ENCODE measurements at regions not wholly inside any gene's neighbourhood (a gene's known extent, or its start where the extent isn't known, plus 50 kb on each side); places are given as distances from the start of the nearest gene placed in this dataset.

DNA sequence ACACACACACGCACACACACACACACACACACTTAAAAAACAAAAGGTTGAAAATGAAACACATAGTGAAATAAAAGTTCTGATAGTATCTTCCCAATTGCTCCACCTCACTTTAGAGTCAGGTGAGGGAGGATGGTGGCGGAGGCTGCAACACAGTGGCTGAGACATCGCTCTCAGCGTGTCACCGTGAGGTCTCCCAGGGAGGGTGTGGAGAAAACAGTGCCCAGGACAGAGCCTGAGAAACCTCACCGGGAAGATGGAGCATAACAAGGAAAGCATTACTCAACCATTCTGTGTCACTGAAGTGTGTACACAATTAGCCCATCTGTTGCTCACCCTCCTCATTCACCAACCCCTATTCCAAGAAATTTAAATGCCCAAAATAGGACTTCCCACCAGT is 111.4 kb upstream of the USP29 start:
- TF ChIP-seq POLR2AphosphoS5 (IDR thresholded peaks at IDR 0.05) (no peak), POLR2A (IDR thresholded peaks at IDR 0.05) (no peak)
- TF ChIP-seq, protein P1, sequence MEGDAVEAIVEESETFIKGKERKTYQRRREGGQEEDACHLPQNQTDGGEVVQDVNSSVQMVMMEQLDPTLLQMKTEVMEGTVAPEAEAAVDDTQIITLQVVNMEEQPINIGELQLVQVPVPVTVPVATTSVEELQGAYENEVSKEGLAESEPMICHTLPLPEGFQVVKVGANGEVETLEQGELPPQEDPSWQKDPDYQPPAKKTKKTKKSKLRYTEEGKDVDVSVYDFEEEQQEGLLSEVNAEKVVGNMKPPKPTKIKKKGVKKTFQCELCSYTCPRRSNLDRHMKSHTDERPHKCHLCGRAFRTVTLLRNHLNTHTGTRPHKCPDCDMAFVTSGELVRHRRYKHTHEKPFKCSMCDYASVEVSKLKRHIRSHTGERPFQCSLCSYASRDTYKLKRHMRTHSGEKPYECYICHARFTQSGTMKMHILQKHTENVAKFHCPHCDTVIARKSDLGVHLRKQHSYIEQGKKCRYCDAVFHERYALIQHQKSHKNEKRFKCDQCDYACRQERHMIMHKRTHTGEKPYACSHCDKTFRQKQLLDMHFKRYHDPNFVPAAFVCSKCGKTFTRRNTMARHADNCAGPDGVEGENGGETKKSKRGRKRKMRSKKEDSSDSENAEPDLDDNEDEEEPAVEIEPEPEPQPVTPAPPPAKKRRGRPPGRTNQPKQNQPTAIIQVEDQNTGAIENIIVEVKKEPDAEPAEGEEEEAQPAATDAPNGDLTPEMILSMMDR (IDR thresholded peaks at IDR 0.05), result no peak
- H3K27me3 ChIP-seq, result no peaks in the 10 kb centered on the region
- no peaks in the 10 kb centered on the region for H3K4me1 ChIP-seq
- no peaks in the 10 kb centered on the region for H3K36me3 ChIP-seq
- no peak overlapping the region for H3K4me3 ChIP-seq
- DNase-seq (ENCODE audit: low spot score in 2 of 2), result no peak
- peaks cover 10 to 14% of the 10 kb centered on the region in 2 donors for H3K9me3 ChIP-seq
- intact Hi-C loops (cut with DNase I; ENCODE audit: low total_unique reads), result no loop called here
- H3K27ac ChIP-seq, result no peak overlapping the region

DNA sequence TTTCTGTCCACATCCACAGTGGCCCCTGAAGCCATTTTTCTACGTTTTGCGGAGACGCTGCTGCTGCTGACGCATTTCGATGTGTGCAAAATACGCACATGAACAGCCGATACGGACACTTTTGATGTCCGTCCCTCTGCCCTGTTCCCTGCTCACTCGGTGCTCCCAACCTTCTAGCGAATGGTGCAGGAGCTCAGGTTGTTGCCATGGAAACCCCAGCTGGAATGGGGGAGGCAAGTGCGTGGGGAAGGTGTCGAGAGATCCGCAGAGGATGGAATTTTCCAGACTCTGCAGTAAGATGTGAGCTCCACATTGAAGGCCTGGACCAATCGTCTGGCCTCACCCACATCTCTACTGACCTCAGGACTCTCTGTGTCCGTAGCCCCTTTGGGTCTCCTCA is 109.2 kb upstream of the USP29 start:
- H3K27ac ChIP-seq, result no peak overlapping the region
- no peak for DNase-seq (ENCODE audit: low spot score in 2 of 2)
- no peaks in the 10 kb centered on the region for H3K27me3 ChIP-seq
- TF ChIP-seq, protein P1 (IDR thresholded peaks at IDR 0.05), result no peak
- TF ChIP-seq POLR2A (IDR thresholded peaks at IDR 0.05), result no peak
- TF ChIP-seq POLR2AphosphoS5 (IDR thresholded peaks at IDR 0.05), result no peak
- peaks cover 3 to 14% of the 10 kb centered on the region in 2 donors for H3K9me3 ChIP-seq
- intact Hi-C loops (cut with DNase I; ENCODE audit: low total_unique reads), result no loop called here
- H3K4me1 ChIP-seq, result no peaks in the 10 kb centered on the region
- no peak overlapping the region for H3K4me3 ChIP-seq
- H3K36me3 ChIP-seq, result no peaks in the 10 kb centered on the region

DNA sequence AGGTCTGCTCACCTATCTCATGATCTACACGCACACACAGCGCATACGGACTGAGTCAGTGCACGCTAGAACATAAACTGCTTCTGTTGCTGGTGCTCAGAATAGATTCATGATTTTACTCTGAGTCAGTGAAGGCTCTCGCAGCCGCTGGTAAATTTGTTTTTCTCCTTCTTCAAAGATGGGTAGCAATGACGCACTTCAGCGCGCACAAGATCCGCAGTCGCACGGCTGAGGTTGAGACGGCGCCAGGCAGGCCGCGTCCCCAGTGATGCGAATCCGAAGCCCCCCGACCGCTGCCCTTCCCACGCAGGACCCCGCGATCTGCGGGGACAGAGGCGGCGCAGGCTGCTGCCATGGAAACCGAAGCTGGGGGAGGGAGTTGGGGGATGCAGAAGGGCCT is 103.7 kb upstream of the USP29 start:
- no peak for TF ChIP-seq POLR2A (IDR thresholded peaks at IDR 0.05)
- TF ChIP-seq POLR2AphosphoS5 (IDR thresholded peaks at IDR 0.05), result no peak
- TF ChIP-seq, protein P1 (IDR thresholded peaks at IDR 0.05), result no peak
- H3K4me3 ChIP-seq, result no peak overlapping the region
- peaks cover 6 to 12% of the 10 kb centered on the region in 2 donors for H3K9me3 ChIP-seq
- H3K4me1 ChIP-seq, result no peaks in the 10 kb centered on the region
- no peak for DNase-seq (ENCODE audit: low spot score in 2 of 2)
- H3K36me3 ChIP-seq, result no peaks in the 10 kb centered on the region
- H3K27me3 ChIP-seq, result peaks cover 0 to 6% of the 10 kb centered on the region in 2 donors
- intact Hi-C loops (cut with DNase I; ENCODE audit: low total_unique reads), result no loop called here
- H3K27ac ChIP-seq, result no peak overlapping the region

DNA sequence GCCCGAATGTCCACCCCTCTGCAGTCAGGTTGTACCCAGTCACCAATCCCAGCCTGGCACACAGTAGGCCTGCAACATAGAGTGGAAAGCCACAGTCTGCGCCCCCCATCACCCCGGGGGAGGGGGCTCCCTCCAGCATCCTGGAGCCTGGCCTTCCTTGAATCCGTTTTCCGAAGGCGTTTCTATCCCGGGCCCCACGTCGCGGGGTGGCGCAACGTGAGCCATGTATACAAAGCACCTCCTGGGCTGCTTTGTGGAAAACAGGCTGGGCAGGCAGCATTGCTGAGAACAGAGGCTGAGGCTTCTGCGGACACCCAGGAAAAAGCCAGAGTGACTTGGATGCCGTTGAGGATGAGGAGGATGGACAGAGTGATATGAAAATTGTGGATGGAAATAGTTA is 103.3 kb upstream of the USP29 start:
- no peak overlapping the region for H3K27ac ChIP-seq
- H3K4me1 ChIP-seq, result no peaks in the 10 kb centered on the region
- no peak overlapping the region for H3K4me3 ChIP-seq
- H3K27me3 ChIP-seq, result peaks cover 0 to 6% of the 10 kb centered on the region in 2 donors
- no peak for TF ChIP-seq POLR2A (IDR thresholded peaks at IDR 0.05)
- TF ChIP-seq, protein P1 (IDR thresholded peaks at IDR 0.05), result no peak
- intact Hi-C loops (cut with DNase I; ENCODE audit: low total_unique reads), result no loop called here
- H3K36me3 ChIP-seq, result no peaks in the 10 kb centered on the region
- H3K9me3 ChIP-seq, result peaks cover 6 to 12% of the 10 kb centered on the region in 2 donors
- no peak for DNase-seq (ENCODE audit: low spot score in 2 of 2)

DNA sequence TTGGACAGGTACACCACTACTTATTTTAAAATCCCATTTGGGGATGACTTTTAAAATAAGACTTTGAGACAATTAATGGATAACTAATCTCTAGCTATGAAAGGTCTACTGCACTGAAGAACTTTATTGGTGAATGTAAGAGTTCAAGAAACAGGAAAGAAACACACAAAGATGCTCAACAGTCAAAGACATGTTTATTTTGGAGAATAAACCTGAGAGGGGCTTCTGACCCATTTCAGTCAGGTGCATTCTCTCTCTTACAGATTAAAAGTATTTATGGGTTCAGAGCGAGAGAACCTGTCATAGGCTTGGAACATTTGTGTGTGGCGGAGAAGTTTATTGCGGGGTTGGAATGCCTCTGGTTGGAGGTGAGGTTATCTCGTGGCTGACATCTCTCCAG is 94.3 kb upstream of the USP29 start:
- H3K27ac ChIP-seq, result no peak overlapping the region
- intact Hi-C loops (cut with DNase I; ENCODE audit: low total_unique reads), result no loop called here
- H3K9me3 ChIP-seq, result peaks cover 3 to 28% of the 10 kb centered on the region in 2 donors
- TF ChIP-seq POLR2A (IDR thresholded peaks at IDR 0.05), result no peak
- no peak for TF ChIP-seq POLR2AphosphoS5 (IDR thresholded peaks at IDR 0.05)
- TF ChIP-seq, protein P1 (IDR thresholded peaks at IDR 0.05), result no peak
- H3K36me3 ChIP-seq, result no peaks in the 10 kb centered on the region
- H3K4me1 ChIP-seq, result no peaks in the 10 kb centered on the region
- DNase-seq (ENCODE audit: low spot score in 2 of 2), result no peak
- H3K27me3 ChIP-seq, result no peaks in the 10 kb centered on the region
- H3K4me3 ChIP-seq, result no peak overlapping the region

Measured in breast epithelium (tissue), 4 donors.